ENCODE measurements at regions not wholly inside any gene's neighbourhood (a gene's known extent, or its start where the extent isn't known, plus 50 kb on each side); places are given as distances from the start of the nearest gene placed in this dataset.

GRCh38 chr14:21974741-21975140, 301.1 kb upstream of the OR4E1 start (continued):
- no peak for TF ChIP-seq SP1 (IDR thresholded peaks at IDR 0.05)
- no peak for TF ChIP-seq RXRA (IDR thresholded peaks at IDR 0.05)
- TF ChIP-seq, protein P1, sequence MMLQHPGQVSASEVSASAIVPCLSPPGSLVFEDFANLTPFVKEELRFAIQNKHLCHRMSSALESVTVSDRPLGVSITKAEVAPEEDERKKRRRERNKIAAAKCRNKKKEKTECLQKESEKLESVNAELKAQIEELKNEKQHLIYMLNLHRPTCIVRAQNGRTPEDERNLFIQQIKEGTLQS (IDR thresholded peaks at IDR 0.05), result no peak
- no peak for TF ChIP-seq ZBTB33 (IDR thresholded peaks at IDR 0.05)
- TF ChIP-seq JUND (IDR thresholded peaks at IDR 0.05), result no peak

GRCh38 chr14:21965042-21965441, 291.4 kb upstream of the OR4E1 start:
- 62% methylated on average over 1 of the region's 1 CpG for WGBS
- TF ChIP-seq JUND (IDR thresholded peaks at IDR 0.05) (no peak), HNF4G (IDR thresholded peaks at IDR 0.05) (no peak), GABPA (IDR thresholded peaks at IDR 0.05 in 1 of 2, conservative IDR thresholded peaks at IDR 0.05 in 1 of 2) (no peak), RXRA (IDR thresholded peaks at IDR 0.05) (no peak), FOXA1 (IDR thresholded peaks at IDR 0.05) (no peak)
- DNase-seq (ENCODE audit: low spot score), result no peak
- no peak overlapping the region for H3K4me3 ChIP-seq (ENCODE audit: low read depth in 1 of 3, low read length in 3 of 3)
- H3K36me3 ChIP-seq (ENCODE audit: control insufficient read depth in 4 of 4, insufficient read depth in 3 of 4, low read depth in 1 of 4, low read length in 3 of 4), result no peaks in the 10 kb centered on the region
- H3K9me3 ChIP-seq (ENCODE audit: control insufficient read depth in 4 of 4, low read length in 3 of 4), result no peaks in the 10 kb centered on the region
- no peak overlapping the region for H3K9ac ChIP-seq (ENCODE audit: low read depth in 1 of 2, low read length in 2 of 2)
- no peaks in the 10 kb centered on the region for H3K4me1 ChIP-seq (ENCODE audit: control insufficient read depth in 4 of 4, insufficient read depth in 4 of 4, low read length in 3 of 4)
- no peaks in the 10 kb centered on the region for H3K27me3 ChIP-seq (ENCODE audit: control insufficient read depth in 4 of 4, insufficient read depth in 4 of 4, low read length in 3 of 4)
- H3K27ac ChIP-seq (ENCODE audit: low read depth in 1 of 2, low read length in 2 of 2), result no peak overlapping the region

- WGBS, result 53% methylated on average over 1 of the region's 1 CpG
- Histone ChIP-seq H3K4me3 (ENCODE audit: low read depth in 1 of 3, low read length in 3 of 3) (no peak overlapping the region), H3K9ac (ENCODE audit: low read depth in 1 of 2, low read length in 2 of 2) (no peak overlapping the region), H3K27me3 (ENCODE audit: control insufficient read depth in 4 of 4, insufficient read depth in 4 of 4, low read length in 3 of 4) (no peaks in the 10 kb centered on the region), H3K27ac (ENCODE audit: low read depth in 1 of 2, low read length in 2 of 2) (no peak overlapping the region), H3K36me3 (ENCODE audit: control insufficient read depth in 4 of 4, insufficient read depth in 3 of 4, low read depth in 1 of 4, low read length in 3 of 4) (no peaks in the 10 kb centered on the region), H3K4me1 (ENCODE audit: control insufficient read depth in 4 of 4, insufficient read depth in 4 of 4, low read length in 3 of 4) (no peaks in the 10 kb centered on the region), H3K9me3 (ENCODE audit: control insufficient read depth in 4 of 4, low read length in 3 of 4) (no peaks in the 10 kb centered on the region)
- DNase-seq (ENCODE audit: low spot score), result no peak
- TF ChIP-seq NR2F2 (IDR thresholded peaks at IDR 0.05) (no peak), HNF4G (IDR thresholded peaks at IDR 0.05) (no peak), RAD21 (IDR thresholded peaks at IDR 0.05) (no peak)
- TF ChIP-seq, protein P2, sequence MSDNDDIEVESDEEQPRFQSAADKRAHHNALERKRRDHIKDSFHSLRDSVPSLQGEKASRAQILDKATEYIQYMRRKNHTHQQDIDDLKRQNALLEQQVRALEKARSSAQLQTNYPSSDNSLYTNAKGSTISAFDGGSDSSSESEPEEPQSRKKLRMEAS (IDR thresholded peaks at IDR 0.05), result no peak
Measured at GRCh38 chr14:21964180-21964579, 290.6 kb upstream of the OR4E1 start.

DNA sequence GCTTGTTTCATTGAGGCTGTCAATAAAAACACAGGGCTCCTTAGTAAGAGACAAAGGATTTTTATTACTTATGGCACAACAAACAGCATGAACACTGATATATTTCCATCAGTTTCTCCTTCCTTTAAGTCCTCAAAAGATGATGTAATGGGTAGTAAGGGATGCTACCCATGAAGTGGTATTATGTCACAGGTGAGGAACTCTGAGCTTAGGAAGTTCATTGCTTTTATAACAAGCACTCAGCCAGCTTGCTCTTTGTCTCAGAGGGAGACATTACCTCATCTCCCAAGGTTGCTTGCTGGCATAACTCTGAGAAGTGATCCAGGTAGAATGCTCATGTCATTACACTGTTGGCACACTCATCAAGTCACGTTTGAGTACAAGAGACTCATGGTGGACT, 287.0 kb upstream of the OR4E1 start:
- H3K9me3 ChIP-seq (ENCODE audit: control insufficient read depth in 4 of 4, low read length in 3 of 4), result peaks cover 0 to 2% (median 0%) of the 10 kb centered on the region in 4 donors
- TF ChIP-seq ZBTB33 (IDR thresholded peaks at IDR 0.05) (no peak), YY1 (IDR thresholded peaks at IDR 0.05) (no peak), FOXA1 (IDR thresholded peaks at IDR 0.05) (no peak), JUND (IDR thresholded peaks at IDR 0.05) (no peak), GABPA (IDR thresholded peaks at IDR 0.05 in 1 of 2, conservative IDR thresholded peaks at IDR 0.05 in 1 of 2) (no peak), EGR1 (IDR thresholded peaks at IDR 0.05; ENCODE audit: low read depth in 2 of 2) (no peak), SP1 (IDR thresholded peaks at IDR 0.05) (no peak), TAF1 (conservative IDR thresholded peaks at IDR 0.05) (no peak), NR2F2 (IDR thresholded peaks at IDR 0.05) (no peak)
- TF ChIP-seq, protein P2 (IDR thresholded peaks at IDR 0.05), result no peak
- no peak overlapping the region for H3K9ac ChIP-seq (ENCODE audit: low read depth in 1 of 2, low read length in 2 of 2)
- no peaks in the 10 kb centered on the region for H3K27me3 ChIP-seq (ENCODE audit: control insufficient read depth in 4 of 4, insufficient read depth in 4 of 4, low read length in 3 of 4)
- 43% methylated on average over 1 of the region's 1 CpG for WGBS
- no peaks in the 10 kb centered on the region for H3K36me3 ChIP-seq (ENCODE audit: control insufficient read depth in 4 of 4, insufficient read depth in 3 of 4, low read depth in 1 of 4, low read length in 3 of 4)
- no peak overlapping the region for H3K27ac ChIP-seq (ENCODE audit: low read depth in 1 of 2, low read length in 2 of 2)
- H3K4me1 ChIP-seq (ENCODE audit: control insufficient read depth in 4 of 4, insufficient read depth in 4 of 4, low read length in 3 of 4), result no peaks in the 10 kb centered on the region
- H3K4me3 ChIP-seq (ENCODE audit: low read depth in 1 of 3, low read length in 3 of 3), result no peak overlapping the region
- DNase-seq (ENCODE audit: low spot score), result no peak

All from liver (tissue), 7 donors.